Endothelial cell of umbilical vein (primary cell): ENCODE measurements at regions not wholly inside any gene's neighbourhood (a gene's known extent, or its start where the extent isn't known, plus 50 kb on each side); places are given as distances from the start of the nearest gene placed in this dataset.

ENCODE experiments used
- CTCF ChIP-seq, 2 donors: IDR thresholded peaks; 1 replicate in 1 of 2; 2 replicates in 1 of 2; pipeline ENCODE4 v1.5.1; 2011; ENCODE audit warnings: low read length in 2 of 2, mild to moderate bottlenecking in 2 of 2, moderate library complexity in 2 of 2, control low read depth in 1 of 2, inconsistent platforms in 1 of 2, low read depth in 1 of 2; ENCODE audit not compliant: insufficient read depth in 1 of 2; ENCODE audit errors: extremely low read depth in 1 of 2
- JUN ChIP-seq: IDR thresholded peaks from 2 replicates; pipeline ENCODE4 v1.6.1; 2011; ENCODE audit warnings: borderline replicate concordance, low read depth; ENCODE audit not compliant: insufficient read length, insufficient read depth
- POLR2A ChIP-seq: IDR thresholded peaks from 2 replicates; pipeline ENCODE4 v1.6.1; 2012; ENCODE audit warnings: low read depth, mild to moderate bottlenecking, control low read depth, low read length
- POLR2AphosphoS5 ChIP-seq: IDR thresholded peaks from 2 replicates; pipeline ENCODE4 v1.6.1; 2012; ENCODE audit warnings: low read depth, mild to moderate bottlenecking, control low read depth, low read length, moderate library complexity; ENCODE audit not compliant: insufficient read depth

- TF ChIP-seq JUN, result no peak
- no peak for TF ChIP-seq POLR2A
- TF ChIP-seq CTCF (IDR thresholded peaks at IDR 0.05; ENCODE audit: extremely low read depth in 1 of 2, insufficient read depth in 1 of 2, low read depth in 1 of 2, low read length in 2 of 2), result no peak
- TF ChIP-seq POLR2AphosphoS5, result no peak
These were observed 64.8 kb upstream of the CMKLR1 start for GRCh38 chr12:108403952-108404351.
